Gastroesophageal sphincter (tissue), 4 donors: ENCODE measurements at regions not wholly inside any gene's neighbourhood (a gene's known extent, or its start where the extent isn't known, plus 50 kb on each side); places are given as distances from the start of the nearest gene placed in this dataset.

Experiments used
- ATAC-seq: fragments of 150-250 bp; one replicate; pipeline ENCODE4 v1.9.1; 2016; ENCODE audit warnings: mild to moderate bottlenecking, moderate library complexity
- H3K27ac ChIP-seq, 4 donors: fragments of 200-600 bp; sonication (generic) in 3 of 4; 1 replicate in 3 of 4; 2 replicates in 1 of 4; pipeline ENCODE4 v1.5.1; 2016 to 2019
- H3K27me3 ChIP-seq: fragments of 200-600 bp; sonication (generic); one replicate; pipeline ENCODE4 v1.5.1; 2019
- H3K36me3 ChIP-seq, 2 donors: fragments of 200-600 bp; sonication (generic); one replicate each; pipeline ENCODE4 v1.5.1; 2019; ENCODE audit warnings: control low read depth in 1 of 2
- H3K4me1 ChIP-seq, 3 donors: fragments of 200-600 bp; sonication (generic); 1 replicate in 2 of 3; 2 replicates in 1 of 3; pipeline ENCODE4 v1.5.1; 2016 to 2019; ENCODE audit warnings: control low read depth in 2 of 3
- H3K4me3 ChIP-seq, 2 donors: fragments of 200-600 bp; sonication (generic); one replicate each; pipeline ENCODE4 v1.5.1; 2019; ENCODE audit warnings: mild to moderate bottlenecking in 1 of 2, moderate library complexity in 1 of 2
- H3K9me3 ChIP-seq, 3 donors: fragments of 200-600 bp; sonication (generic); one replicate each; pipeline ENCODE4 v1.5.1; 2017 to 2019; ENCODE audit warnings: control low read depth in 2 of 3
- CTCF ChIP-seq, 4 experiments: fragments of 200-600 bp in 2 of 4; fragments of 450-650 bp in 2 of 4; sonication (generic) in 1 of 4; IDR thresholded peaks; one replicate each; pipeline ENCODE4 v1.5.1; 2017 to 2019; ENCODE audit warnings: antibody characterized with exemption in 4 of 4, mild to moderate bottlenecking in 2 of 4, moderate library complexity in 2 of 4
- EP300 ChIP-seq: sonication (generic); formaldehyde crosslinking; IDR thresholded peaks from one replicate; pipeline ENCODE4 v1.6.1; 2017; ENCODE audit warnings: antibody characterized with exemption, mild to moderate bottlenecking
- POLR2A ChIP-seq, 2 donors: fragments of 450-650 bp; IDR thresholded peaks; one replicate each; pipeline ENCODE4 v1.6.1; 2017; ENCODE audit warnings: antibody characterized with exemption in 2 of 2, mild to moderate bottlenecking in 2 of 2, moderate library complexity in 1 of 2
- POLR2AphosphoS5 ChIP-seq: sonication (generic); formaldehyde crosslinking; IDR thresholded peaks from one replicate; pipeline ENCODE4 v1.6.1; 2017; ENCODE audit warnings: antibody characterized with exemption
- WGBS, 2 donors: methylation state at CpG; one replicate each; pipeline ENCODE4 v1.1.5; 2018; ENCODE audit warnings: low coverage in 1 of 2; 5-methylcytosine and 5-hydroxymethylcytosine counted together

GRCh38 chr5:71782771-71783770 is 64.0 kb downstream of the CARTPT start:
- H3K9me3 ChIP-seq = no peaks in the 10 kb centered on the region
- TF ChIP-seq POLR2AphosphoS5 = peak; percentile 69
- TF ChIP-seq CTCF (IDR thresholded peaks at IDR 0.05) = peak; percentile 64 to 94 (median 88)
- no peak for TF ChIP-seq POLR2A (IDR thresholded peaks at IDR 0.05)
- TF ChIP-seq EP300 = no peak
- peak overlapping the region; percentile 22 to 78 (median 70) for H3K27ac ChIP-seq
- H3K27me3 ChIP-seq = no peaks in the 10 kb centered on the region
- H3K4me1 ChIP-seq = peaks cover 0 to 24% (median 6%) of the 10 kb centered on the region in 3 donors
- WGBS, 2 donors = 15 to 16% methylated on average over 11 to 25 of the region's 27 CpGs
- H3K4me3 ChIP-seq = peak overlapping the region in 1 of 2 donors; percentile 37
- ATAC-seq = peak; percentile 82
- no peaks in the 10 kb centered on the region for H3K36me3 ChIP-seq

GRCh38 chr5:71783891-71784290 is 64.8 kb downstream of the CARTPT start:
- peaks cover 0 to 24% (median 6%) of the 10 kb centered on the region in 3 donors for H3K4me1 ChIP-seq
- WGBS, 2 donors = 88 to 90% methylated on average over 3 of the region's 6 CpGs
- no peaks in the 10 kb centered on the region for H3K9me3 ChIP-seq
- H3K4me3 ChIP-seq = no peak overlapping the region
- peak; percentile 25 for ATAC-seq
- H3K27ac ChIP-seq = peak overlapping the region in 3 of 4 donors; percentile 70 to 78 (median 71)
- no peaks in the 10 kb centered on the region for H3K36me3 ChIP-seq
- H3K27me3 ChIP-seq = no peaks in the 10 kb centered on the region
- TF ChIP-seq EP300 = no peak
- no peak for TF ChIP-seq CTCF (IDR thresholded peaks at IDR 0.05)
- TF ChIP-seq POLR2AphosphoS5 = no peak
- TF ChIP-seq POLR2A (IDR thresholded peaks at IDR 0.05) = no peak

- Histone ChIP-seq H3K27ac (no peak overlapping the region), H3K4me1 (peaks cover 0 to 24% (median 6%) of the 10 kb centered on the region in 3 donors)
Observed at GRCh38 chr5:71786337-71787055, 67.4 kb downstream of the CARTPT start.

GRCh38 chr5:71788794-71789193 is 69.7 kb downstream of the CARTPT start:
- H3K4me1 ChIP-seq = peaks cover 0 to 6% (median under 1%) of the 10 kb centered on the region in 3 donors
- 93% methylated on average over 2 of the region's 2 CpGs; no CpG with 5 or more reads in 1 of the 2 donors for WGBS, 2 donors
- H3K27ac ChIP-seq = no peak overlapping the region
- no peak for ATAC-seq
- TF ChIP-seq POLR2A (IDR thresholded peaks at IDR 0.05) = no peak
- no peak for TF ChIP-seq POLR2AphosphoS5
- TF ChIP-seq CTCF (IDR thresholded peaks at IDR 0.05) = no peak
- TF ChIP-seq EP300 = no peak
- H3K27me3 ChIP-seq = no peaks in the 10 kb centered on the region
- H3K9me3 ChIP-seq = peaks cover 0 to 5% (median 0%) of the 10 kb centered on the region in 3 donors
- no peaks in the 10 kb centered on the region for H3K36me3 ChIP-seq
- H3K4me3 ChIP-seq = no peak overlapping the region

More at GRCh38 chr5:71786337-71787055, 67.4 kb downstream of the CARTPT start:
- Histone ChIP-seq H3K27me3 (no peaks in the 10 kb centered on the region), H3K9me3 (no peaks in the 10 kb centered on the region), H3K36me3 (no peaks in the 10 kb centered on the region), H3K4me3 (no peak overlapping the region)
- TF ChIP-seq POLR2AphosphoS5 = no peak
- TF ChIP-seq POLR2A (IDR thresholded peaks at IDR 0.05) = no peak
- TF ChIP-seq CTCF (IDR thresholded peaks at IDR 0.05) = no peak
- TF ChIP-seq EP300 = no peak
- ATAC-seq = no peak
- 71 to 74% methylated on average over 8 of the region's 8 CpGs for WGBS, 2 donors
